ENCODE measurements at regions not wholly inside any gene's neighbourhood (a gene's known extent, or its start where the extent isn't known, plus 50 kb on each side); places are given as distances from the start of the nearest gene placed in this dataset.

DNA sequence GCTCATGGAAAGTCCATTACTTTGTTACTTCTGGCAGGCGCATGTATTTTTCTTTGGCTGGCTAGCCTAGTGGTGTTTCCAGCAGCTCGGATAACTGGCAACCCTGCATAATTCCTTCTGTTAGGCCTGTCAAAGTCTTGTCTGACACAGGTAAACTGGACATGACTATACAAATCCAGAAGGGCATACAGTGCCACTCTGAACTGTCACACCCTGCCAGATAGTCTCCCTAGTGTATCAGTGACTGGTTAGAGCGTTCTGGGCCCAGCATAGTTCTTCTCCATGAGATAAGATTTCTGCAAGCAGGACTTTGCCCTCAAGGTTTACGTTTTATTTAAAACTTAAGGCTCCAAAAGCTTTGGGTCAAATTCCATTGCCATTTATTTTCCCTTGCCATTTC lies 177.7 kb upstream of the GORAB start:
- Histone ChIP-seq H3K4me2 (ENCODE audit: insufficient read depth in 1 of 2, low read depth in 2 of 2, low read length in 2 of 2) (no peak overlapping the region), H2BK20ac (ENCODE audit: low read length) (no peak overlapping the region), H3K36me3 (ENCODE audit: control insufficient read depth in 2 of 4, insufficient read depth in 4 of 4, low read length in 3 of 4) (no peaks in the 10 kb centered on the region), H2BK15ac (ENCODE audit: low read length) (no peak overlapping the region), H3K18ac (ENCODE audit: extremely low read depth, low read length) (no peak overlapping the region), H2BK12ac (ENCODE audit: low read depth, low read length) (no peak overlapping the region), H2AK5ac (ENCODE audit: low read depth, low read length) (no peak overlapping the region), H3K4me3 (ENCODE audit: extremely low read depth in 1 of 4, insufficient read depth in 2 of 4, low read depth in 3 of 4, low read length in 4 of 4) (no peak overlapping the region), H4K20me1 (replicated peaks in 1 of 2; ENCODE audit: control insufficient read depth in 1 of 2, insufficient read depth in 2 of 2, low read length in 2 of 2) (no peaks in the 10 kb centered on the region), H3K23ac (ENCODE audit: insufficient read length) (no peak overlapping the region), H3K79me1 (ENCODE audit: low read depth, low read length) (no peaks in the 10 kb centered on the region), H4K91ac (replicated peaks; ENCODE audit: insufficient read length, low read length) (no peak overlapping the region), H4K8ac (ENCODE audit: extremely low read depth, insufficient read depth, low read length) (no peak overlapping the region), H3K14ac (ENCODE audit: insufficient read length) (no peak overlapping the region), H3K79me2 (ENCODE audit: control insufficient read depth in 1 of 2, insufficient read depth in 2 of 2, low read length in 2 of 2) (no peaks in the 10 kb centered on the region), H3K4me1 (replicated peaks in 1 of 4; ENCODE audit: control insufficient read depth in 3 of 4, insufficient read depth in 4 of 4, low read length in 3 of 4) (no peaks in the 10 kb centered on the region), H3K27me3 (replicated peaks in 1 of 4; ENCODE audit: control insufficient read depth in 3 of 4, extremely low read depth in 1 of 4, insufficient read depth in 3 of 4, low read length in 3 of 4) (no peaks in the 10 kb centered on the region), H3K27ac (ENCODE audit: low read depth, low read length) (no peak overlapping the region), H2BK5ac (ENCODE audit: low read depth, low read length) (no peak overlapping the region), H3K9ac (replicated peaks in 1 of 4; ENCODE audit: extremely low read depth in 1 of 4, low read depth in 3 of 4, low read length in 3 of 4) (no peak overlapping the region), H2AFZ (ENCODE audit: low read length) (no peak overlapping the region), H2BK120ac (replicated peaks; ENCODE audit: low read depth, low read length) (no peak overlapping the region), H3K23me2 (ENCODE audit: low read depth, low read length) (no peaks in the 10 kb centered on the region), H4K5ac (ENCODE audit: insufficient read length, low read depth, low read length) (no peak overlapping the region), H3K56ac (replicated peaks; ENCODE audit: insufficient read length, low read depth, low read length) (no peak overlapping the region), H3K4ac (replicated peaks; ENCODE audit: insufficient read length, low read depth, low read length) (no peak overlapping the region), H3K9me3 (ENCODE audit: insufficient read depth in 2 of 2, low read depth in 1 of 2, low read length in 1 of 2) (no peaks in the 10 kb centered on the region)
- DNase-seq (ENCODE audit: low read depth in 1 of 2, low spot score in 2 of 2), result no peak
- no peak for FAIRE-seq
- no peak for TF ChIP-seq CTBP2 (IDR thresholded peaks at IDR 0.05; ENCODE audit: borderline replicate concordance, insufficient read depth, insufficient read length, low read length)
- no peak for TF ChIP-seq USF2 (IDR thresholded peaks at IDR 0.05; ENCODE audit: low read length)
- no peak for TF ChIP-seq CHD1 (IDR thresholded peaks at IDR 0.05; ENCODE audit: low read depth, low read length)
- TF ChIP-seq RBBP5 (IDR thresholded peaks at IDR 0.05; ENCODE audit: borderline replicate concordance, low read depth, low read length), result no peak
- TF ChIP-seq CHD2 (IDR thresholded peaks at IDR 0.05; ENCODE audit: low read length), result no peak
- no peak for TF ChIP-seq RNF2 (IDR thresholded peaks at IDR 0.05; ENCODE audit: borderline replicate concordance, low read depth, low read length, missing control alignments, poor library complexity, severe bottlenecking)
- no peak for TF ChIP-seq SIN3A (conservative IDR thresholded peaks at IDR 0.05 in 1 of 2, IDR thresholded peaks at IDR 0.05 in 1 of 2; ENCODE audit: low read depth in 1 of 2, low read length in 2 of 2)
- no peak for TF ChIP-seq SIRT6 (IDR thresholded peaks at IDR 0.05; ENCODE audit: low read length)
- TF ChIP-seq POU5F1 (IDR thresholded peaks at IDR 0.05; ENCODE audit: low read depth, low read length), result no peak
- no peak for TF ChIP-seq KDM4A (IDR thresholded peaks at IDR 0.05; ENCODE audit: low read depth, low read length, severe bottlenecking)
- no peak for TF ChIP-seq JUND (IDR thresholded peaks at IDR 0.05; ENCODE audit: low read length)
- ChIA-PET POLR2A (ENCODE audit: partially characterized antibody) (no interaction called here), CTCF (ENCODE audit: partially characterized antibody) (no interaction called here)
- WGBS, 2 experiments (ENCODE audit: extremely low coverage in 1 of 2, insufficient coverage in 1 of 2, insufficient read length in 1 of 2, insufficient replicate concordance in 2 of 2, low coverage in 1 of 2, low lambda C conversion rate in 2 of 2, missing lambda C conversion rate in 1 of 2), result 89% methylated on average over 4 of the region's 4 CpGs; no CpG with 5 or more reads in 1 of the 2 experiments

Measured in H1 (cell line).